ENCODE measurements at regions not wholly inside any gene's neighbourhood (a gene's known extent, or its start where the extent isn't known, plus 50 kb on each side); places are given as distances from the start of the nearest gene placed in this dataset.

DNA sequence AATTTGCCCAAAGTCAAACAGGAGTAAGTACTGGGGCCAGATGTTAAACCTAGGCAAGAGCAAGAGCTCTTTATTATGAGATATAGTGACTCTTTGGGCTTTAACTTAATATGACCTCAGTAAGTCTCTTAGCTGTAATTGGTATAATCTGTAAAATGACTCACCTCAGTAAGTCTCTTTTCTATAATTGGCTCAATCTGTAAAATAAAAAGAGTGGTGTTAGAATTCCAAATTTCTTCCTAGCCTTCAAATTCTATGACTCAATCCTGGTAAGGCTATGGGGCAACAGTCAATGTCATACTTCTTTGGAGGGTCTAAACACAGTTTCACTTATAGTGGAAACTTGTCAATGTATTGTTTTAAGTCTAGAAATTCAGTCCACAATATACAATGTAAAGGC, 1608.9 kb upstream of the PIK3C3 start:
- H2AFZ ChIP-seq (ENCODE audit: low read length): no peak overlapping the region
- no peaks in the 10 kb centered on the region for H3K79me2 ChIP-seq (ENCODE audit: control insufficient read depth in 1 of 2, insufficient read depth in 2 of 2, low read length in 2 of 2)
- H2BK20ac ChIP-seq (ENCODE audit: low read length): no peak overlapping the region
- ChIA-PET POLR2A (ENCODE audit: partially characterized antibody) (no interaction called here), CTCF (ENCODE audit: partially characterized antibody) (no interaction called here)
- no peak overlapping the region for H4K5ac ChIP-seq (ENCODE audit: insufficient read length, low read depth, low read length)
- H2BK15ac ChIP-seq (ENCODE audit: low read length): no peak overlapping the region
- TF ChIP-seq CHD1 (IDR thresholded peaks at IDR 0.05; ENCODE audit: low read depth, low read length): no peak
- no peak for TF ChIP-seq SP4 (IDR thresholded peaks at IDR 0.05; ENCODE audit: low read length)
- TF ChIP-seq MAFK (IDR thresholded peaks at IDR 0.05; ENCODE audit: low read depth, low read length): no peak
- no peak for TF ChIP-seq NRF1 (IDR thresholded peaks at IDR 0.05; ENCODE audit: low read depth, low read length)
- TF ChIP-seq CREB1 (IDR thresholded peaks at IDR 0.05): no peak
- TF ChIP-seq, protein P1, sequence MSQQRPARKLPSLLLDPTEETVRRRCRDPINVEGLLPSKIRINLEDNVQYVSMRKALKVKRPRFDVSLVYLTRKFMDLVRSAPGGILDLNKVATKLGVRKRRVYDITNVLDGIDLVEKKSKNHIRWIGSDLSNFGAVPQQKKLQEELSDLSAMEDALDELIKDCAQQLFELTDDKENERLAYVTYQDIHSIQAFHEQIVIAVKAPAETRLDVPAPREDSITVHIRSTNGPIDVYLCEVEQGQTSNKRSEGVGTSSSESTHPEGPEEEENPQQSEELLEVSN (IDR thresholded peaks at IDR 0.05): no peak
- TF ChIP-seq ASH2L (IDR thresholded peaks at IDR 0.05; ENCODE audit: low read length): no peak
- TF ChIP-seq RAD21 (IDR thresholded peaks at IDR 0.05 in 1 of 2, conservative IDR thresholded peaks at IDR 0.05 in 1 of 2; ENCODE audit: low read depth in 2 of 2, low read length in 2 of 2): no peak
- TF ChIP-seq, protein P2, sequence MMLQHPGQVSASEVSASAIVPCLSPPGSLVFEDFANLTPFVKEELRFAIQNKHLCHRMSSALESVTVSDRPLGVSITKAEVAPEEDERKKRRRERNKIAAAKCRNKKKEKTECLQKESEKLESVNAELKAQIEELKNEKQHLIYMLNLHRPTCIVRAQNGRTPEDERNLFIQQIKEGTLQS (IDR thresholded peaks at IDR 0.05; ENCODE audit: insufficient read depth, low read depth, low read length): no peak
- TF ChIP-seq CBX5 (IDR thresholded peaks at IDR 0.05; ENCODE audit: low read depth, low read length): no peak
- TF ChIP-seq BCL11A (IDR thresholded peaks at IDR 0.05; ENCODE audit: low read depth in 2 of 2, low read length in 2 of 2): no peak
- TF ChIP-seq EP300 (IDR thresholded peaks at IDR 0.05; ENCODE audit: borderline replicate concordance in 1 of 2, low read depth in 2 of 2, low read length in 2 of 2): no peak
- TF ChIP-seq TEAD4 (IDR thresholded peaks at IDR 0.05; ENCODE audit: low read depth, low read length): no peak
- no peak for TF ChIP-seq SIX5 (IDR thresholded peaks at IDR 0.05; ENCODE audit: low read depth, low read length)
- no peak for TF ChIP-seq KDM1A (IDR thresholded peaks at IDR 0.05; ENCODE audit: borderline replicate concordance, low read length)
- H3K36me3 ChIP-seq (ENCODE audit: control insufficient read depth in 2 of 4, insufficient read depth in 4 of 4, low read length in 3 of 4): no peaks in the 10 kb centered on the region
- H3K4me3 ChIP-seq (ENCODE audit: extremely low read depth in 1 of 4, insufficient read depth in 2 of 4, low read depth in 3 of 4, low read length in 4 of 4): no peak overlapping the region
- DNase-seq (ENCODE audit: low read depth in 1 of 2, low spot score in 2 of 2) (no peak), FAIRE-seq (no peak)
- no peaks in the 10 kb centered on the region for H3K27me3 ChIP-seq (replicated peaks in 1 of 4; ENCODE audit: control insufficient read depth in 3 of 4, extremely low read depth in 1 of 4, insufficient read depth in 3 of 4, low read length in 3 of 4)
- no peak overlapping the region for H3K18ac ChIP-seq (ENCODE audit: extremely low read depth, low read length)
- no peaks in the 10 kb centered on the region for H3K79me1 ChIP-seq (ENCODE audit: low read depth, low read length)
- no peak overlapping the region for H2BK120ac ChIP-seq (replicated peaks; ENCODE audit: low read depth, low read length)
- no peak overlapping the region for H3K56ac ChIP-seq (replicated peaks; ENCODE audit: insufficient read length, low read depth, low read length)
- no peak overlapping the region for H3K4me2 ChIP-seq (ENCODE audit: insufficient read depth in 1 of 2, low read depth in 2 of 2, low read length in 2 of 2)
- H3K9ac ChIP-seq (replicated peaks in 1 of 4; ENCODE audit: extremely low read depth in 1 of 4, low read depth in 3 of 4, low read length in 3 of 4): no peak overlapping the region
- H3K14ac ChIP-seq (ENCODE audit: insufficient read length): no peak overlapping the region
- no peak overlapping the region for H4K8ac ChIP-seq (ENCODE audit: extremely low read depth, insufficient read depth, low read length)
- H3K4me1 ChIP-seq (replicated peaks in 1 of 4; ENCODE audit: control insufficient read depth in 3 of 4, insufficient read depth in 4 of 4, low read length in 3 of 4): no peaks in the 10 kb centered on the region
- H2BK12ac ChIP-seq (ENCODE audit: low read depth, low read length): no peak overlapping the region
- H3K9me3 ChIP-seq (ENCODE audit: insufficient read depth in 2 of 2, low read depth in 1 of 2, low read length in 1 of 2): no peaks in the 10 kb centered on the region
- no peak overlapping the region for H3K4ac ChIP-seq (replicated peaks; ENCODE audit: insufficient read length, low read depth, low read length)
- H2AK5ac ChIP-seq (ENCODE audit: low read depth, low read length): no peak overlapping the region
- H2BK5ac ChIP-seq (ENCODE audit: low read depth, low read length): no peak overlapping the region
- H4K20me1 ChIP-seq (replicated peaks in 1 of 2; ENCODE audit: control insufficient read depth in 1 of 2, insufficient read depth in 2 of 2, low read length in 2 of 2): no peaks in the 10 kb centered on the region
- no peak overlapping the region for H3K23ac ChIP-seq (ENCODE audit: insufficient read length)
- no peak overlapping the region for H3K27ac ChIP-seq (ENCODE audit: low read depth, low read length)
- H3K23me2 ChIP-seq (ENCODE audit: low read depth, low read length): no peaks in the 10 kb centered on the region
- H4K91ac ChIP-seq (replicated peaks; ENCODE audit: insufficient read length, low read length): no peak overlapping the region

Data from H1 (cell line).